GM18499 (cell line): ENCODE measurements at regions not wholly inside any gene's neighbourhood (a gene's known extent, or its start where the extent isn't known, plus 50 kb on each side); places are given as distances from the start of the nearest gene placed in this dataset.
A peak's percentile ranks its signal among the peaks of the same experiment; 100 is the strongest.
"Not testable (repeated sequence)": the region's sequence is repeated elsewhere in the genome, so short reads cannot be mapped to it uniquely, and the experiment has no call there.

Experiments
- ATAC-seq: cut with Tn5 transposase; IDR thresholded peaks from one replicate; pipeline ENCODE4 v1.9.1; 2021; ENCODE audit warnings: moderate number of reproducible peaks; ENCODE audit not compliant: insufficient read depth, unreplicated experiment

DNA sequence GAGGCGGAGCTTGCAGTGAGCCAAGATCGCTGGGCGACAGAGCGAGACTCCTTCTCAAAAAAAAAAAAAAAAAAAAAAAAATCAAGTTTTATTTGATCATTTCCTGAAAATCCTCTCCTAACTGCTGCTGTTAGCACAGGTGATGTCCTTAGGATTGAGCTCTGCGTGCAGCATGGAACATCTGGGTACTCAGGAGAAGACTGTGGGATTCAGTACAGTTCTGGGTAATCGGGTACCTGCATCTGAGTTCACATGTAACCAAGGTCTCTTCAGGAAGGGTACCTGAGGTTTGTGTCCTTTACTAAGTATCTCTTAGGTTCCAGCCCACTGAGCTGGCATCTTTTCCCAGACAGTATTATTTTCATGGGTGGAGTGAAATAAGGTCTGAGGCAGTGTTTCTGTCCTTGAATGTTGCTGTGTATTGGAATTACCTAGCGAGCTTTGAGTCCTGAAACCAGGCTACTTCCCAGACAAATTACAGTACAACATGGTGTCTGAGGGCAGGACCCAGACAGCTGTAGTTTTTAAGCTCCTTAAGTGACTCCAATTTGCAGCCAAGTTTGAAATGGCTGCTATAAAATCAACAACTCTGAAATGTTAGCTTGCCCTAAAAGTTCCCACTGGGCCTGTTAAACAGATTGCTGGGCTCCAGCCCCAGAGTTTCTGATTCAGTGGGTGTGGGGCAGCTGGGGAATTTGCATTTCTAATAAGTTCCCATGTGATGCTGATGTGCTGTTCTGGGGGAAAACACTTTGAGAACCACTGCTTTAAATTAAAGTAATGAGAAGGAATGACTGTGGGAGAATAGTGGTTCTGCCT is 120.5 kb downstream of the PMAIP1 start:
- ATAC-seq: no peak

GRCh38 chr18:60019463-60019840 is 119.7 kb downstream of the PMAIP1 start:
- no peak for ATAC-seq

DNA sequence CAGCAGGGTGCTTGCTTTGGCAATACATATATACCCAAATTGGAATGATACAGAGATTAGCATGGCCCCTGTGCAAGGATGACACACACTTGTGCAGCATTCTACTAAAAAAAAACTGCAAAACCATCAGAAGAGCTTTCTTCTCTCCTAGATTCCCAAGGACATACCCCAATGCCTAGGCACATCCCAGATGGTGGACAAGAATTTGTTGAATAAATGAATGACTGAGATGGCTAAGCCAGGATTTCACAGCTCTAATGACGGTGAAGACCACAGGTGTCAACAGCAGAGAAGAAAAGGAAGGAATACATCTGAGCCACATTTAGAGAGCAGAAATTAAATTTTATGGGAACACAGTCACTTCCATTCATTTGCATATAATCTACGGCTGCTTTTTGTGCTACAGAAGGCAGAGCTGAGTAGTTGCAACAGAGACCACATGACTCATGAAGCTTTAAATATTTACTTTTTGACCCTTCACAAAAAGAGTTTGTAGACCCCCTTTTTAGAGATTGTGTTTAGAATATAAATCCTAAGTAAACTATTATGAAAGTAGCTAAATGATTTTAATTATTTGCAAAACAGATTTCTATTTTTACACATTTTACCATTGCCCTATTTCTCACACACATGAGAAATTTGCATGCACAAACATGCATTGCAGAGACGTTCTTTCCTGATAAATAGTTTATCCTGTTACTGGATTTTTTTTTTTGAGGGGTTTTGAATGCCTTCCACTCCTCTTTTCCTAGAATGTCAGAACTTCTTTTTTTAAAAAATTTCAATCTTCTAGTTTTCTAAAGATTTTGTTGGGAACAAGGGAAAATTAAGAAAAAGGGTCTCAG is 119.0 kb downstream of the PMAIP1 start:
- no peak for ATAC-seq

DNA sequence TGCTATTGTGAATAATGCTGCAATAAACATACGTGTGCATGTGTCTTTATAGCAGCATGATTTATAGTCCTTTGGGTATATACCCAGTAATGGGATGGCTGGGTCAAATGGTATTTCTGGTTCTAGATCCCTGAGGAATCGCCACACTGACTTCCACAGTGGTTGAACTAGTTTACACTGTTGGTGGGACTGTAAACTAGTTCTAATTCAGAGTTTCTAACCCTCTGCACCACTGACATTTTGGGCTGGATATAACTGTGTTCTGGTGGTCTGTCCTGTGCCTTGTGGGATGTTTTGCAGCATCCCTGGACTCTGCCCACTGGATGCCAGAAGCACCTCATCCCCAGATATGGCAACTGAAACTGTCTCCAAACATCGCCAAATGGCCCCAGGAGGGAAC is 118.3 kb downstream of the PMAIP1 start:
- not testable (repeated sequence) for ATAC-seq

DNA sequence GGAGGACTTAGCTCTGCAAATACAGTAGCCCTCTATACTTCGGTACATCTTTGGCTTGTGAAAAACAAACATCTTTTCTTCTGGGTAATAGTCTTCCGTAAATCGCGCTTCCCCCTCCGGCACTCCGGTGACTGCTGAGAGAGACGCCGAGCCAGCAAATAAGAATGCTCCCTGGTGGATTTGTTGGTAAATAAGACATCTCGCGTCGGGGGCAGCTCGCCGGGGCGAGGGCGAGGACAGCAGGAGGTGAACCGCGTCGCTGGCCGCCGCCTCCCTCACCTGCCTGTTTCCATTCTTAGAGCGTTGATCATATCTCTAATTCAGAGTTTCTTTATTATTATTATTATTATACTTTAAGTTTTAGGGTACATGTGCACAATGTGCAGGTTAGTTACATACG is 117.6 kb downstream of the PMAIP1 start:
- no peak for ATAC-seq

- not testable (repeated sequence) for ATAC-seq
These were observed 116.0 kb downstream of the PMAIP1 start for GRCh38 chr18:60015826-60016225.

- ATAC-seq: not testable (repeated sequence)
These were observed 113.4 kb downstream of the PMAIP1 start for GRCh38 chr18:60013148-60013547.

- no peak for ATAC-seq
These were observed 111.2 kb downstream of the PMAIP1 start for GRCh38 chr18:60010984-60011383.

DNA sequence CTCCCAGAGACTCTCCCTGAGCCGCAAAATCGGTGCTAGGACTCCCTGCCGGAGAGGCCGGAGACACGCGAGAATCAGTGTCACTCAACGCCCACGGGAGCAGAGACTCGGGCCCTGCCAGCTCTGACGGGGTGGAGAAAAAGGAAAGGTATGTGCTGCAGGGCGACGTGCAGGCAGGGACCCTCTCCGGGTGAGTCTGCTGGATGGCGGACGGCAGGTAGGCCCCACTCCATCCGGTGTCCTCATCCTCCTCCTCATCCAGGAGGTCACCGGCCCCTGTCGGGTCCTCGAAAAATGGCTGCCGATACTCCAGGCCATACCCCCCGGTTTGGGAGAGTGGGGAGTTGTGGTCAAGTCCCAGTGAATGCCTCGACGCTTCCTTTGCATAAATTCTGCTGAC is 110.7 kb downstream of the PMAIP1 start:
- ATAC-seq: no peak

DNA sequence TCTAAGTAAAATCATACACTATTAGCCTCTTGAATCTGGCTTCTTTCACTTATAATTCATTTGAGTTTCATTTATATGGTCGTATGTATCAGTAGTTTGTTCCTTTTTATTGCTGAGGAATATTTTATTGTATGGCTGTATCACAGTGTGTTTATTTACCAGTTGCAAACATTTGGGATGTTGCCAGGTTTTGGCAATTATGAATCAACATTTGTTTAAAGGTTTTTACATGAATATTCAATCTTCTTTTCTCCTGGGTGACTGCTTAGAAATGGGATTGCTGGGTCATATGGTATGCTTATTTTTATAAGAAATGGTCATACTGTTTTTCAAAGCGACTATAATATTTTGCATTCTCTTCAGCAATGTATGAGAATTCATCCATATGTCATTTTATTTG is 107.9 kb downstream of the PMAIP1 start:
- ATAC-seq: no peak

- no peak for ATAC-seq
These were observed 103.9 kb downstream of the PMAIP1 start for GRCh38 chr18:60003610-60004185.

GRCh38 chr18:59996370-59996966 is 96.7 kb downstream of the PMAIP1 start:
- ATAC-seq: no peak

GRCh38 chr18:59994357-59994756 is 94.6 kb downstream of the PMAIP1 start:
- ATAC-seq: no peak

- ATAC-seq: no peak
These were observed 93.8 kb downstream of the PMAIP1 start for GRCh38 chr18:59993560-59993959.

DNA sequence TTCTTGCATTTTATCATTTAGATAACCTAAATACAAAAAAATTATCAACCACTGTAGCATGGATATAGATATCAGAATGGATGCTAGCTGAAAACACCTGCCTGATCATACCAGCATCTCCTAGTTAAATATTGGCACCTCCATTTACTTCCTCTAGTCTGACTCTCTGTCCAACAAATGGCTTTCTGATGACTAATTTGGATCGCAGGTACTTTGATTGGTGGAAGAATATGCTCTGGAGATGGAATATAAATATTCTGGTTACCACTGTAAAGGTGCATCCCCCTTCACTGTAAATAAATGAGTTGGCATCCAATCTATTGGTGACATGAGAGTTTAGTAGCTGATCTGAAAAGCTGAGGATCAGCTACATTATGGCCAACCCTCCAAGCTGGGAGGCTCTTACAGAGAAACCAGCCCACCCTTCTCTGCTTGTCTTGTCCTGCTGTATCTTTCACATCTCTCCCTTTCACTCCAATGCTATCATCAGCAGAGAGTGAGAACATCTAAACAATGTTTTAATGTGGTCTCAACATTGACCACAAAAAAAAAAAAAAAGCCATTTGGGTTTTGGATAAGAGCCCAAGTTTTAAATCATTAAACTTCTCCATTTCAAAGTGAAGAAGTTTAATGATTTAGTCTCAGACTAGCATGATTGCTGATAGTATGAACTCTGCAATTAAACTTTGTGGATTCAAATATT is 90.5 kb downstream of the PMAIP1 start:
- ATAC-seq: no peak

- peak; percentile 66 for ATAC-seq
These were observed 88.4 kb downstream of the PMAIP1 start for GRCh38 chr18:59988098-59988706.

GRCh38 chr18:59987102-59987501 is 87.3 kb downstream of the PMAIP1 start:
- ATAC-seq: no peak

GRCh38 chr18:59986139-59986538 is 86.3 kb downstream of the PMAIP1 start:
- ATAC-seq: no peak

DNA sequence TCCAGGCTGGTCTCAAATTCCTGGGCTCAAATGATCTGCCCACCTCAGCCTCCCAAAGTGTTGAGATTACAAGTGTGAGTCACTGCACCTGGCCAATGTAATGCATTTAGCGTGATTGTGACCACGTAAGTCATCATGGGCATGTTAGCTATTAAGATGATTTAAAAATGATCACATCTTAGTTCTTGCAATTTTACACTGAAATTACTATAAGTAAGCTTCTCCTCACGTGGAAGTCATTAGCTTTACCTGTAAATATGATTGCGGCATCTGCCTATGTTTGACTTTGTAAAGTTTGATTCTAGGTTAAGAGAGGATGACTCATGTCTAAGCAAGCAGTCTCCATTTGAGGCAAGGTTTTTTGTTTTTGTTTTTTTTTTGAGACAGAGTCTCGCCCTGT is 85.5 kb downstream of the PMAIP1 start:
- ATAC-seq: no peak

DNA sequence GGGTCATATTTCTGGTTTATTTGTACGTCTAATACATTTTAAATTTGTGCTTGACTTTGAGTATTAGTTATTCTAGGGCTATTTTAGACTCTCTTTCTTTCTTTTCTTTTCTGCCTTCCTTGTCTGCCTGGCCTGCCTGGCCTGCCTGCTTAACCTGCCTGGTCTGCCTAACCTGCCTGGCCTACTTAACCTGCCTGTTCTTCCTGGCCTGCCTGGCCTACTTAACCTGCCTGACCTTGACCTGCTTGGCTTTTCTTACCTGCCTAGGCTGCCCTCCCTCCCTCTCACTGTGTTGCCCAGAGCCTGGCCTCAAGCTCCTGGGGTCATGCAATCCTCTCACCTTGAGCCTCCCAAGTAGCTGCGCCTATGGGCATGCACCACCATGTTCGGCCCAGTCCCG is 83.7 kb downstream of the PMAIP1 start:
- no peak for ATAC-seq
